ENCODE measurements at regions not wholly inside any gene's neighbourhood (a gene's known extent, or its start where the extent isn't known, plus 50 kb on each side); places are given as distances from the start of the nearest gene placed in this dataset.
"Not testable (repeated sequence)": the region's sequence is repeated elsewhere in the genome, so short reads cannot be mapped to it uniquely, and the experiment has no call there.

GRCh38 chr7:65268782-65269149, 104.9 kb upstream of the ZNF92 start:
- peaks cover 0 to 24% of the 10 kb centered on the region in 2 donors for H3K27me3 ChIP-seq

DNA sequence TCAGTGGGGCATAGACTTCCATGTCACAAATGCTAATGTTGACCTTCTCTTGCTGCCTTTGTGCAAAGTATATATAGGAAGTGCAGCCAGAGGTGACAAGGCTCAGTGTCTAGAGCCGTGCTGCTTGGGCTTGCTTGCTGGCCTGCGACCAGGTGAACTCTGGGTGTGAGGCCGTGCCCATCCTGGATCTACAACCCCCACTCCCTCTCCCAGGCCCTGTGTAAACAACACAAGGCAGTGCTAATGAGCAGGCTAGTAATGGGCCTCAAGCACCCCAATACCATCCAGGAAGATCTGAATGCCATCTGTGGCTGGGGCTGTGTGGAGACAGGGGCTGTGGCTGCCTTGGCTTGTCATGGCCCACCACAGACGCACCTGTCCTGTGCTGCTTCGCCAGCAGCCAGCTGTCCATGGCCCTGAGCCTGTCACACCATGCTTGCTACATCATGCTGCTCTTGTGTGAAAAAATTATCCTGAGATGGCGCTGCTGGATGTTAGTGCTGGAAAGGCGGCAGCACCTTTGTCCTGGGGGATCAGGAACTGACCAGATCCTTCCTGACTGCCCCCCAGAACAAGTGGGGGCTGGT, 107.6 kb upstream of the ZNF92 start:
- Histone ChIP-seq H3K27ac (no peak overlapping the region), H3K4me1 (peaks cover 0 to 5% of the 10 kb centered on the region in 2 donors), H3K27me3 (peaks cover 0 to 6% of the 10 kb centered on the region in 2 donors), H3K9me3 (no peaks in the 10 kb centered on the region), H3K4me3 (no peak overlapping the region), H3K36me3 (no peaks in the 10 kb centered on the region)
- no peak for DNase-seq
- TF ChIP-seq POLR2A (IDR thresholded peaks at IDR 0.05), result no peak
- TF ChIP-seq, protein P1, sequence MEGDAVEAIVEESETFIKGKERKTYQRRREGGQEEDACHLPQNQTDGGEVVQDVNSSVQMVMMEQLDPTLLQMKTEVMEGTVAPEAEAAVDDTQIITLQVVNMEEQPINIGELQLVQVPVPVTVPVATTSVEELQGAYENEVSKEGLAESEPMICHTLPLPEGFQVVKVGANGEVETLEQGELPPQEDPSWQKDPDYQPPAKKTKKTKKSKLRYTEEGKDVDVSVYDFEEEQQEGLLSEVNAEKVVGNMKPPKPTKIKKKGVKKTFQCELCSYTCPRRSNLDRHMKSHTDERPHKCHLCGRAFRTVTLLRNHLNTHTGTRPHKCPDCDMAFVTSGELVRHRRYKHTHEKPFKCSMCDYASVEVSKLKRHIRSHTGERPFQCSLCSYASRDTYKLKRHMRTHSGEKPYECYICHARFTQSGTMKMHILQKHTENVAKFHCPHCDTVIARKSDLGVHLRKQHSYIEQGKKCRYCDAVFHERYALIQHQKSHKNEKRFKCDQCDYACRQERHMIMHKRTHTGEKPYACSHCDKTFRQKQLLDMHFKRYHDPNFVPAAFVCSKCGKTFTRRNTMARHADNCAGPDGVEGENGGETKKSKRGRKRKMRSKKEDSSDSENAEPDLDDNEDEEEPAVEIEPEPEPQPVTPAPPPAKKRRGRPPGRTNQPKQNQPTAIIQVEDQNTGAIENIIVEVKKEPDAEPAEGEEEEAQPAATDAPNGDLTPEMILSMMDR (IDR thresholded peaks at IDR 0.05), result no peak
- intact Hi-C loops (cut with DNase I; ENCODE audit: low total_unique reads), result no loop called here

More at GRCh38 chr7:65268782-65269149, 104.9 kb upstream of the ZNF92 start:
- Histone ChIP-seq H3K36me3 (no peaks in the 10 kb centered on the region), H3K27ac (no peak overlapping the region), H3K9me3 (no peaks in the 10 kb centered on the region), H3K4me3 (no peak overlapping the region), H3K4me1 (peaks cover 0 to 5% of the 10 kb centered on the region in 2 donors)
- TF ChIP-seq, protein P1 (IDR thresholded peaks at IDR 0.05), result no peak
- no peak for TF ChIP-seq POLR2A (IDR thresholded peaks at IDR 0.05)
- intact Hi-C loops (cut with DNase I; ENCODE audit: low total_unique reads), result no loop called here
- no peak for DNase-seq

DNA sequence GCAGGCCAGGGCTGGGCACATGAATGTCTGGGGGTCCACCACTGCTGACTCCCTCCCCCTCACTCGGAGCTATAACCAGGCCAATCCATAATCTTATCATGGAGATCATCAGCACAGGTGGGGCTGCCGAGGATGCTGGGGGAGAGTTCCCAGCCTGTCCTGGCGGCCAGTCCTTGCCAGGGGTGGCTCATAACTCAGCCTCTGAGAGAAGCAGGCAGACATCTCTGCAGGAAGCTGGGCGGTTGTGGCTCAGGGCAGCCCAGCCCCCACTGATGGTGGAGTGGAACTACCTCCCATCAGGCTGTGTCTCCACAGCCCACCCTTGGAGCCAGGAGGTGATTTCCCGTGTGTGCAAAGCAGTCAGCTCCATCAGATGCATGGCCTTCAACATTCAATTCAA, 109.4 kb upstream of the ZNF92 start:
- no peaks in the 10 kb centered on the region for H3K9me3 ChIP-seq
- H3K4me3 ChIP-seq, result no peak overlapping the region
- no peaks in the 10 kb centered on the region for H3K27me3 ChIP-seq
- intact Hi-C loops (cut with DNase I; ENCODE audit: low total_unique reads), result no loop called here
- H3K36me3 ChIP-seq, result no peaks in the 10 kb centered on the region
- H3K4me1 ChIP-seq, result no peaks in the 10 kb centered on the region
- DNase-seq, result no peak
- no peak for TF ChIP-seq POLR2A (IDR thresholded peaks at IDR 0.05)
- TF ChIP-seq, protein P1 (IDR thresholded peaks at IDR 0.05), result no peak
- H3K27ac ChIP-seq, result no peak overlapping the region

GRCh38 chr7:65260673-65261072, 113.0 kb upstream of the ZNF92 start:
- intact Hi-C loops (cut with DNase I; ENCODE audit: low total_unique reads); H3K27ac ChIP-seq; H3K9me3 ChIP-seq; H3K27me3 ChIP-seq; H3K4me3 ChIP-seq; H3K4me1 ChIP-seq; H3K36me3 ChIP-seq; DNase-seq: not testable (repeated sequence)

- intact Hi-C loops (cut with DNase I; ENCODE audit: low total_unique reads); H3K27me3 ChIP-seq; H3K9me3 ChIP-seq; H3K4me1 ChIP-seq; H3K4me3 ChIP-seq; DNase-seq; H3K27ac ChIP-seq; H3K36me3 ChIP-seq: not testable (repeated sequence)
These were observed 113.7 kb upstream of the ZNF92 start for GRCh38 chr7:65259864-65260525.

DNA sequence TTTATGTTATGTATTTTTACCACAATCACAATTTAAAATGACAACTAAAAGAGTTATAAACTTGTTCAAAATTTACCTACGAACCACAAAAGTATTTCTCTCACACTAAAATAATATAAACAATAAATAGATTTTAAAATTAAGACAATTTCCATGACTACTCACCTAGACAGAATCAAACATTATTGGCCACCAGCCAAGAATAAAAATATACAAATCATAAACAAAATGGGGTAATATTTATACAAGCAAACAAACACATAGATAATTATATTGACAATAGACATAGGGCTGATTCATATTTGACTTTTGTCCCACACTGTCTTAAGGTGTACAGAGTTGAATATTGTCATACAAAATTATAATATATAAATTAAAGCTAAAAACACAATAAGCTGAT, 119.6 kb upstream of the ZNF92 start:
- TF ChIP-seq, protein P1 (IDR thresholded peaks at IDR 0.05), result no peak
- no peak for TF ChIP-seq POLR2A (IDR thresholded peaks at IDR 0.05)
- no peaks in the 10 kb centered on the region for H3K9me3 ChIP-seq
- no peaks in the 10 kb centered on the region for H3K27me3 ChIP-seq
- no peak for DNase-seq
- H3K27ac ChIP-seq, result no peak overlapping the region
- intact Hi-C loops (cut with DNase I; ENCODE audit: low total_unique reads), result no loop called here
- H3K4me1 ChIP-seq, result no peaks in the 10 kb centered on the region
- H3K4me3 ChIP-seq, result no peak overlapping the region
- no peaks in the 10 kb centered on the region for H3K36me3 ChIP-seq
